Medulla oblongata (tissue), 1 donor: ENCODE measurements at regions not wholly inside any gene's neighbourhood (a gene's known extent, or its start where the extent isn't known, plus 50 kb on each side); places are given as distances from the start of the nearest gene placed in this dataset.

ENCODE experiments used
- DNase-seq: peaks from one replicate; pipeline ENCODE4 v3.0.0-alpha.2; 2015; ENCODE audit errors: extremely low spot score

DNA sequence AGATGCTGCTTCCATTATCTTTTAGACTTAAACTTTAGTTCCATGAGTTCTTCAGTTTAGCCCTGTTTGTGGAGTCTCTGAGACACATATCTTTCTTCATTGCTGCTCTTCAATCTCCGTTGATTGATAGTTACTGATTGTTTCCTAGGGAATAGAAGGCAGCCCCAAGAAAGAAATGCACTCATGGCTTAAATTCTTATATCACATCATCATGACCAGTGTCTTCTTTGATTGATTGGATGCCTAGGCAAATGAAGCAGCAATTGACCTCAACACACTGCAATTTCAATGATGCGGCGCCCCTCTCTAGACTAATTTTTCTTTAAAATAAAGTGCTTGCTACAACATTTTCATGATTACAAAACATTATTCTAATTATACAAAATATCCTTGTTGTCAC is 576.5 kb upstream of the VSTM2A start:
- no peak for DNase-seq

DNA sequence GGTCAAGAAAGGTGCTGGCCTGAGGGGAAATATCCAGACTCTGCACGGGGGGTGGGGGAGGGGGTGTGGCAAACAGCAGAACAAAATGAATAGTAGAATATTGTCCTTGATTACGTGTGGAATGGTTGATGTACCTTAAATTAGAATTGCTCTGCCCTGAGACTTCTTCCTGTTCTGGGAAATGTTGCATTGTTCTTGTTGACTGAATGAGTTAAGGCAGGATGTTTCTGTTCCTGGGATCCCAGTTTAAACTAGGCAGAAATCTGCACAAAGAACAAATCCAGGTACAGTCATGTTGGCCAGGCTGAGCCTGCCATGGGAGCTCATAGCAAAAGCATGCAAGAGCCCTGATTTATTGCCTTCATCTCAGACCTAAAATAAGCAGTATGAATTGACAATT is 558.7 kb upstream of the VSTM2A start:
- no peak for DNase-seq

DNA sequence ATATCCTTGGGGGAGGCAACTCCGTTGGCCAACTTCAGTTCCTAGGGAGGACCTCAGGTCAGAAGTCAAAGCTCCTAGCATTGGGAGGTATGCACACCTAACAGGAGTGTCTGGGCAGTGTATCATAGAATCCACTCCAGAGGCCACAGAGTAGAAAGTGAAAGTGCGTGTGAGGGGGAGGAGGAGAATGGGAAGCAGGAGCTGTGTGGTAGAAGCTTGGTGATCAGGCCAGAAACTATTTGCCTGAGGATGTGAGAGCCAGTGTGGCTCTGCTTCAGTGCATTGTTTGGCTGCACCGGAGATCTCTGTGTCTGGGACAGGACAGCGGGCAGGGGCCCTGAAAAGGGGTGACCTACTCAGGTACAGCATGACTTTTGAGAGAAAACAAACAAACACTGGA is 557.4 kb upstream of the VSTM2A start:
- DNase-seq: no peak

GRCh38 chr7:53988376-53988775 is 553.8 kb upstream of the VSTM2A start:
- no peak for DNase-seq

- no peak for DNase-seq
Observed at GRCh38 chr7:53993224-53993623, 549.0 kb upstream of the VSTM2A start.

DNA sequence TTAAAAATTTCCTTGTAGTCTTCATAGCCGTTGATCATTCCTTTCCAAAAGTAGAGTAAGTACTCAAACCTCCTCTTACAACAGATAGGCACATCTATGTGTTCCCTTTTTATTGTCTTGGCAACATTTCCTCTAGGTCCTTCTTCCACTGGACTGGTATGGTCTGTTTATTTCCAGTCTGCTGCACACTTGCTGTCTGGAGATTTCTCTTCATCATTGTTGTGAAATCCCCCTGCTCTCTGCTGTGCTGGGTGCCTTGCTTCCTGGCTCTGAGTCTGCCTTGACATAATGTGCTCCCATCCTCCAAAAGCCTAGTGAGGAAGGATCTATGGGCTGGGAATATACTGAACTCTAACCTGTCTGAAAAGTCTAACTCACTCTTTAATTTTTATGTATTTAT is 545.3 kb upstream of the VSTM2A start:
- DNase-seq: no peak

DNA sequence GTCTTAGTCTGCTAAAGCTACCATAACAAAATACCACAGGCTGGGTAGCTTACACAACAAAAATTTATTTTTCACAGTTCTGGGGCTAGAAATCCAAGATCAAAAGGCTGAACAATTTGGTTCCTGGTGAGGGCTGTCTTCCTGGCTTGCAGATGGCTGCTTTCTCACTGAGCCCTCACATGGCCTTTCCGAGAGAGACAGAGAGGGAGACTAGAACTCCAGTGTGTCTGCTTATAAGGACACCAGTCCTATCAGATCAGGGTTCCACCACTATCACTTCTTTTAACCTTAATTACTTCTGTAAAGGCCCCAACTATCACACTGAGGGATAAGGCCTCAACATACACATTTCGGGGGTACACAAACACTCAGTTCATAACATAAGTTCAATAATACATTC is 527.4 kb upstream of the VSTM2A start:
- DNase-seq: no peak

- no peak for DNase-seq
Observed at GRCh38 chr7:54015251-54015650, 526.9 kb upstream of the VSTM2A start.

DNA sequence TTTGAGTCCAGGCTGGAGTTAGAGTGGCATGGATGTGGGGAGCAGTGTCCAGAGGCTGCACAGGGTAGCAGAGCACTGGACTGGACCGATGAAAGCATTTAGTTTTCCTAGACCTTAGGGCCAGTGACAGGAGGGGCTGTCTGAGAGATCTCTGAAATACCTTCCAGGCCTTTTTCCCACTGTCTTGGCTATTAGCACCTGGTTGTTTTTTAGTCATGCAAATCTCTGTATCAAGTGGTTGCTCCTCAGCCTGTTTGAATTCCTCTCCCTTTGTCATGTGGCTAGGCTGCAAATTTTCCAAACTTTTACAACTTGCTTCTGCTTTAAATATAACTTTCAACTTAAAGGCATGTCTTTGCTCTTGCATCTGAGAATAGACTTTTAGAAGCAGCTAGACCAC is 504.3 kb upstream of the VSTM2A start:
- no peak for DNase-seq

- DNase-seq: no peak
Observed at GRCh38 chr7:54060643-54061042, 481.5 kb upstream of the VSTM2A start.

- DNase-seq: no peak
Observed at GRCh38 chr7:54066643-54067042, 475.5 kb upstream of the VSTM2A start.

GRCh38 chr7:54069843-54070242 is 472.3 kb upstream of the VSTM2A start:
- DNase-seq: no peak

DNA sequence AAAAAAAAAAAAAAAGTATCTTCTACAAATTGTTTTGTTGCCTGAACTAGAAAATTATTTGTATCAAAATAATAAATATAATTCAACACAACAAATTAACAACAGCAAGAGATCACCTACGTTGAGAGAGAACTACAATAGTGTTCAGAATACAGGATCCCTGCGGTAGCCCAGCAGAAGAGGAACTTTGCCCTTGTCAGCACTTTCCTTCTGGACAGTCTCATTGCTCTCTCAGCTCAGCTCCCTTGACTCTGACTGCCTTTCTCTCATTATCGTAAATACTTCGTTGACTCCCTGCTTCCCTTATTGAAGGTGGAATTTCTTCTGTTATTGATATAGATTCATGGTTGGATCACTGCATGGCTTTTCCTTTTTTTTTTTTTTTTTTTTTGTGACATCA is 469.5 kb upstream of the VSTM2A start:
- DNase-seq: no peak

- DNase-seq: no peak
Observed at GRCh38 chr7:54076616-54077015, 465.6 kb upstream of the VSTM2A start.

- DNase-seq: no peak
Observed at GRCh38 chr7:54080525-54080924, 461.6 kb upstream of the VSTM2A start.

GRCh38 chr7:54080971-54081370 is 461.2 kb upstream of the VSTM2A start:
- no peak for DNase-seq

- DNase-seq: no peak
Observed at GRCh38 chr7:54084340-54084739, 457.8 kb upstream of the VSTM2A start.

GRCh38 chr7:54090652-54091213 is 451.4 kb upstream of the VSTM2A start:
- no peak for DNase-seq

DNA sequence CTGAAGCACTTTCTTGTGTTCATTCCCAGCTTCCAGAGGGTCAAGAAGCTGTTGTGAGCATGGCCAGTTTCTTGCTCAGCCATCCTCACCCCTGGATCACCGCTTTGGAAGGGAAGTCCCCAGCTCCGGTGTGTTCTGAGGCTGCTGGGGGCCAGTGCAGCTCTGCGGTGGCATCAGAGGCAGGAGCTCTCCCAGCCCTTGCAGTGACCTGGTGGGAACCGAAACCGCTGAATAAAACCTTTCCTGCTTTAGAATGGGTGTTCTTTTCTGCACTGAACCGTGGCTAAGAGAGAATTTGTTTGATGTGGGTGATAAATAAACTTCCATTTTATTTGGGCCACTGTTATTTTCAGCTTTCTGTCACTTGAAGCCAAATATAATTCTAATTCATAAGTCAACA is 450.9 kb upstream of the VSTM2A start:
- DNase-seq: no peak

DNA sequence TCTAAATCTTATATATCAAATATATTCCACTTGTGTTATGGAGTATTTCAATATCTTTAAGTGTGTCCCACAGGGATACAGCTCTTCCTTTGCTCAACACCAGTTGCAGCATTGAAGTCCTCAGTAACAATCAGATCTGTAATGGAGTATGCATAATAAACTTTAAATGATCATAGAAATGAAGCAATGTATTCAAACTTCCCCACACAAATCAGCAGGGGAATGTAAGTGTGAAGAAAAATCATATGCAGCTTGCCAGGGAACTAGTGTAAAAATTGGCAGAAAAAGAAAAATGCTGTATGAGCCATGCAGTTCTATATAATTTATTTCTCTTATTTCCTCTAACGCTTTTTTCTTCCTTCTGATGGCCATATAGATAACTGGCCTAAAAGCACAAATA is 444.3 kb upstream of the VSTM2A start:
- no peak for DNase-seq

- DNase-seq: no peak
Observed at GRCh38 chr7:54109501-54109900, 432.7 kb upstream of the VSTM2A start.

DNA sequence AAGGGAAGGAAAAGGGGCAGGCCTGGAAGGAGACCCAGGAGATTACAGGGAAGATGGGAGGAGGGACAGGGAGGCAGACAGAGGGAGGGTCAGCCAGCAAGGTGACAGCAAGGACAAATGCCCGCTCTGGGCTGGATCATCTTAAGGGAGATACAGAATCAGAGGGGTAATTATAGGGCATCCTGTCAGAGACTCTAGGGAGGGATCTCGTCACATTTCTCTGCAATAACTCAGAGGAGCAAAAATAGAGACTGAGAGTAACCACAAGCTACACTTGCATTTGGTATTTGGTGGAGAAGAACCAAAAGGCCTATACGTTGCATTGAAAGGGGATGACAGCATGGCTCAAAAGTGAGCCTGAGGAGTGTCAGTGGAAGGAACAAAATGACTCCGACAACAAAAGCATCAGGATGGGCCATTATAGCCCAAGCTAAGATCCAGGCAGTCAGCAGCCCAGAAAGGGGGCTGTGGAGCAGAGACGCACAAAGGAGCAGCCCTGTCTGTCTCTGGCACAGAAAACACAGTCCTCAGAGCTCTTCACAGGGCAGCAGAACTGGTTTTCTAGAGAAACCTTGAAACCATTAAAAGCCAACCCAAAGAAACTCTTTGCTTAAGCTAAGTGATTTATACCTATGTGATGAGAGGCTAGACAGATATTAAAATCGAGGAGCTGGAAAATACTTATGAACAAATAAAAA is 430.2 kb upstream of the VSTM2A start:
- DNase-seq: no peak

DNA sequence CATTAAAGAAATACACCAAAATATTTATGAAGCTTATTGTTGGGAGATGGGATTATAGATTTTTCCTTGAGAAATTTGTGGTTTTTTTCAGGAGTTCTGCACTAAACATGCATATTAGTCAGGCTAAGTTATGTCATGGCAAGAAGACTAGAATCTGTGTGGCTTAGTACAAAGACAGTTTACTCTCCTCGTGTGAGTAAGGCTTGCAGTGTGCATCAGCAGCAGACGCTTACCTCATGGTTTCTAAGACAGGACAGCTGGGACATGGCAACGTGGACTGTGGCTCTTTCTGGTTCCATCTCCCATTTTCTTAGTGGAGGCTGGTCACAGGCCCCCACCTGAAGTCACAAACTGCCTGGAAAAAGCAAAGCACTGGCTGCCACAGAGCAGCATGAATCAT is 429.6 kb upstream of the VSTM2A start:
- DNase-seq: no peak
